NCI-H1436 (cell line): ENCODE measurements at regions not wholly inside any gene's neighbourhood (a gene's known extent, or its start where the extent isn't known, plus 50 kb on each side); places are given as distances from the start of the nearest gene placed in this dataset.

Source experiments
- DNase-seq: peaks from one replicate; lab custom pipeline; 2025; lab: John Stamatoyannopoulos, UW

DNA sequence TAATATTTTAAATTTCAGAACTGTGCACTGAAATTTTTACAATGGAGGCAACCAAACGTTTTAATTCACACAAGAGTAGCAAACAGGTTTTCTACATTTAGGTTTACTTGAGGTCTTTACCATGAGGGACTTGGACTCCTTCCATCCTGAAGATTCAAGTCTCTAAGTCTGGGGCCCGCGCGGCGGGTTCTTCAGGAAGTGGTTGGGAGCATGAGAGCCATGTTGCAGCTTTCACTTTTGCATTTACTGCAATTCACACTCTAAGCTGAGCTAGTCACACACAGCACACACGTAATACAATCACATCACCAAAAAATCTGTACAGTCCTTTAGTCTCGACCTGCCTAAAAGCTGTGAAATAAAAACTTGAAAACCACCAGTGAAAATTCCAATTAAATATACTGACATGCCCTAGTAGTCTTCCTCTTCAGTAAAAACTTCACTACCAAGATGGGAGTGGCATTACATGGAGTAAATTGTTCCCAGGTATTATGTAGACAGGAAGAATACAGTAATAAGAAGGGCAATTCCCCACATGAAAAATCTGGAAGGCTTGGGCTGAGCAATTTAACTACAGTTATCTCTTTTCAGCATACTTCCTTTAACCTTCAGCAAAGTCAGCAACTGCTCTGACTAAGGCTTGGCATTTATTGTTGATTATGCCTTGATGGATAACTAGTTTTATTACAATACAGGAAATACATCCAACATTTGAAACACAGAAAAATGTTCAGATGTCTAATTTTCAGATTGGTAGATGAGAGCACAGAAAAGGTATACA is 571.1 kb upstream of the DIPK2B start:
- no peak for DNase-seq

DNA sequence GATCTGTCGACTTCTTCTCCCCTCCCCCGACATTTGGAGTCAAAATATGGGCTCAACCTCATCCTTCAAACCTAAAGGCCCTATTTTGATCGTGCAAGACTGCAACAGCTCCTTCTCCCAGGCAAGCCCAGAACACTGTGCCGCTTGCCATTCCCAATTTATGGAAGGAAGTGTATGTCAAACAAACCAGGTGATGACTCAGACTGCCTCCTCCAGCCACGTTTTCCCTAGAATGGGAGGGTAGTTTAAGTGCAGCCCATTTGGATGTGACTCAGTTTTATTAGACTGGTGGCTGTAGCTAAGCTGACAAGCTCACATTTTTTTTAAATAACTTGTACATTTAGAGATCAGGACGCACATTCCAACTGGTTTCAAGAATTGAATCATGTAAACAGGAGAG is 570.4 kb upstream of the DIPK2B start:
- DNase-seq: no peak

DNA sequence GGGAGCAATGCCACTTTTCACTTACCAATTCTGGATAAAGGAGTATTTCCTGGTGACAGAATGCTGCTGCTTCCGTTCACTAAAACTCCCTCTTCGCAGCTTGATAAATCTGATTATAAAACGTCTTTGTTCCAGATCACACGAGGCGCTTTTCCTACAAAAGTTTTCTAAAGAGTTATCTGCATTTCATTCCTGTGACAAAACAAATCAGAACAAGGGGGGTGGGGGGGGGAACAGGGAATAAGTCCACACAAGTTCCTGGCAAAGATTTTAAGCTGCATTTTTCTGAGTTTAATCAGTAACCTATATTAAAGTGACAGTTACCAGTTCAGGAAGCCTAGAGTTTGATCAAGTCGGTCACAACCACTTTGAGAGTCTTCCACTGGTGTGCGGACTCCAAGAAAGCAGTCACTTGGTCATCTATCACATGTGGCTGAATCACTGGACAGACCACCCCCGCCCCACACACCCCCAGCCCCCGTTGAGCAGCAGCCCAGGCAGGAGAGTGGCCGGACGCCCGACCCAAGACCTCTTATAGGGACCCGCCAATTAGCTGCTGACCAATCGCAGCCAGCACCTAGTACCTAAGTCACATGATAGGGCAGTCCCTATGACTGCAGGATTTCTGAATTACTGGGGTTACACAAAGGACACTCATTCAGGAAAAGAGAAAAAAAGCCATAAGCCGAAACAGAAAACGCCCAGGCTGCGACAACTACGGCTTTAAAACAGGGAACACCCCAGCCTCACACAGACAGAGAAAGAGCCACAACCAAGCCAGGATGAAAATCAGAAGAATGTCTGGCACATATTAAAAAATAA is 569.3 kb upstream of the DIPK2B start:
- DNase-seq: no peak

DNA sequence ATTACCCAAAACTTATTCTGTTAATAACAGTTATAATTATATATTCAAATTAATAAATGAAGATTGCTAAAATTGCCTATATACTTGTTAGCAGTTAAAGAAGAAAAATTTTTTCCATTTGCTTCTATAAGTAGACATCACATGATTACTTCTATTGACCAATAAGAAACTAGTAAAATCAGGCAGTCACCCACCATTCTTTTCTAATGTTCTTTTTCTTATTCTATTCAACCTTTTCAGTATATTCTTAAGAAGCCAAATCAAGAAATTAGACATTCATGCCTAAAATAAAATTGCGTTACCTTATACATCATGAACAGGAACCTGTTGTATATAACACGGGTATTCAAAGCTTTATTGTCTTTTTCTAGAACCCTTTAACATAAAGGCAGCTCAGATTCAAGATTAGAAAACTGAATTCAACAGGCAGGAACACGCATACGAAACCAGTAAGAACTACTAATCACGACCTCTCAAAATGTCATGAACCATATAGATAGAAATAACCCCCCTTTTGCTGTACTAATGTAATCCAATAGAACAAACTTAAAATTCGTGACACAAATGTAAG is 568.1 kb upstream of the DIPK2B start:
- DNase-seq: no peak

DNA sequence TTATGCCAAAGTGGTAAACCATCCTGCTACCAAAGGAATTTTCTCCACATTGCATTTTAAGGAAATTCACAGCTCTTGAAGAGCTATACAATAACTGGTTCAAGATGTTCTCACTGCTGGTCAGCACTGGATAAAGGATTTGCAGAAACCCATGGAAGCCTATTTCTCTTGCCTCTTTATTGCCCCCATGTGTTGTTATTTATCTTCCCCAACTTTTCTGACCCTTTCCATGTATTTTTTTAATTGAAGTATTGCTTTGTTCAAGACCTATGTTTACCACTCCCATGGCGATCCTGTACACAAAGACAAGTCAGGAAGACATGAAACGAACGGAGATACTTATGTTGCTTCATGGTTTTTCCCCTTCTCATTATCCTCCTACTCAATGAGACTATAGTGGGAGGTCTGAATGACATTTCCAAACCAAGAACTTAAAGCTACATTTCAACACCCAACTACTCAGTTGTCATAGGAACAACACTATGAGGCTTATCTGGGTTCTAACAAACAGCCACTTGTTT is 566.4 kb upstream of the DIPK2B start:
- DNase-seq: no peak

DNA sequence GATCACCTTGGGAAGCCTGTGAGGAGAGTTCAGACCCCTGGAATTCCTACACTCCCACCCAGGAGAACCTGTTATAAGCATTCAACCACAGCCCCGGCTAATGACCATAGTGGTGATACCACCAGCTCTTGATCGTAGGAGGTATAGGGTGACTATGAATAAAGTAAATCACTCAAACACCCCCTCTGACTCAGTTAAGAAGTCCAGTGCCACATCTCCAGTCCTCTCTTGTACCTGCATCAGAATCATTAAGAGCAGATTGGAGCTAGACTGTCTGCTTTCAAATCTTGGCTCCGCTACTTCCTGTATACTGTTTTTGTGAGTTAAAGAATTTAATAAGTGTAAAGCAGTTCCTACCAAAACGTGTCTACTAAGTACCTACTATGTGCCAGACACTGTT is 565.1 kb upstream of the DIPK2B start:
- DNase-seq: no peak

DNA sequence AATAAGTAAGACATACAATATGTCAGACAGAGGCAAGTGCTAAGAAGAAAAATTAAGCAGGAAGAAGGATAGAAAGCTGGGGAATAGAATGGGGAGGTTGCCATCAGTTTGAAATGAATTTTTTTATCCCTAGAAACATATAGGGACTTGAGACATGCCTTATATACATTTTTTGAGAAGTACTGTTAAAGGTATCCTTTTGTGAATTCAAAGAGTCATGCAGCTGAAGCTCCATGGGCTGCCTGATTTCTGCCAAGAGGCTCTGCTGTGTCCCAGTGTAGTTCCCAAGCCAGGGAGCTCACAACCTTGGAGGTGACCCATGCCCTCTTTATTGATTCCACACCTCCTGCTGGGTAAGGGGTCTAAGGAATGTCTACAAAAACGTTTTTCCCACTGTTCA is 564.6 kb upstream of the DIPK2B start:
- DNase-seq: no peak

DNA sequence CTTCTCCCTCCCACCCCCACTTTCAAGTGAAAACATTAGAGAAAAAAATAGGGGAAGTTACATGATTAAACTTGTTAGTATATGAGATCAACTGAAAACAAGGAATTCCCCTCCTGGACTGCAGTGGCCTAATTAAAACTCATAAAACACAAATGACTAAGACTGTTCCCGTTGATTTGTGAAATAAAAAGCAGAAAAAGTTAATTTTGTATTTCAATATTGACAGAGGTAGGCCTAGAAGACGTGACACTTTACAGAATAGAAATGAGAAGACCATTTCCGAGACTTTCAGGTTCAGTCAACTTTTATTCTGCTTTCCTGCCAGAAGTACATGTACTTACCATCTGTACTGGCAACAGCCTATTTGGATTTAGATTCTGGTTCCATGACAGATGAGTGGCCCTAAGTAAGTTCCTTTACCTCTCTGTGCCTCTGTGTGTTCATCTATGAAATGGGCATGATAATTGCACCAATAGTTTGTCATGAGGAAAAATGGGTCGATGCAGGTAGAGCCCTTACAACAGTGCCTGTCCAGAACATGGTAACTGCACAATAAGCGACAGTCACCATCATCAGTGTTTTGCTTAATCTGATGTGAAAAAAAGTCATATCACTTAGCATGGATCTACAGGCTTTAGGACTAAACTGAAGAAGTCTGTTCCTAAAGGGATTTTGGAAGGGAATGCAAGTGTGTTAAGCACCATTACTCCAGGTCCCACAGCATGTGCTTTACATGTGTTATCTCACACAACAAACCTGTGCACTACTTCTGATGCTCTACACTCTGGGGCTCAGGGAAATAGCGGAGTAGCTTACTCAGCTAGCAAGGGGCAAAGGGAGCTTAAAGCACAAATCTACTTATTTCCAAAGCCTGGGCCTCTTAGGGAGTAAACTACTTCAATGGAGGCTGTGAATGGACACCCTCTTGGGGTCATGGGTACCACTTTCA is 562.3 kb upstream of the DIPK2B start:
- no peak for DNase-seq

DNA sequence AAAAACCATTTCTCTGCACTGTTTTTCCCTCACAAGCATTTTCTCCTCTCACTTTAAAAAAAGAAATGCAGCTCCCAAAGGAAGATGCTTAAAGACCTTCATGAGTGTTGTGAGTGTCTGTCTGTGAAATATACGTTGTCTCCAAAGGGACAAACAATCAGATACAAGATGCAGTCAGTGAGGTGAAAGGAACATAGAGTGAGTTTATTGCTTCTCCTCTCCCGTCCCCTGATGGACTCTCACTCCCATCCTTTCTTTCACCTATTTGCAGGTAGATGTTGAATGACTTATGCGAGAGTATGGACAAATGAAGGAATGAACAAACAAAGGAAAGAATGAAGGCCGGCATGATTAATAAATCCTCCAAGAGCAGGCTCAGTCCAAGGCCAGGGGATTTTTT is 561.2 kb upstream of the DIPK2B start:
- DNase-seq: no peak

DNA sequence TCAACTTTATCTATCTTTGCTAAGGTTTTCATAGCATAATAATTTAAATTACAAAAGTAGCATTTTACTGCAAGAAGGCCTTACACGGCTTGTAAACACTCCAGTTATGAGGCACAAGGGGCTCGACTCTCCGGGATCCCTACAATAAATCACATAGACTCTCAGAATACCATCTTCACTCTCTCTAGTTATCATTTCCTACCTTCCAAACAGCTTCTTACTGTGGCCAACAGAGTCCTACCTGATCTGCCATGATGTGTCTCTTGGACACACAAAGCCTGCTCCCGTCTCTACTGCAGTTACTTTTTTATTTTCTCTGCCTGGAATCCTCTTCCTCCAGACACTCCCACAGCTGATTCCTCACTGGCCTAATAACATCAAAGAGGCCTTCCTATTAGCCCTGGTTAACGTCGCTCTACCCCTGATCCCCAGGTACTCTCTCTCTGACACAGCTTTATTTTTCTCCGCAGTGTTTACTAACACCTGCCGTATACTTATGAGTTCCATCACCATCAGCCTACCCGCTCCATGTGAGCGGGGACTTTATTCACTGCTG is 559.6 kb upstream of the DIPK2B start:
- DNase-seq: no peak

DNA sequence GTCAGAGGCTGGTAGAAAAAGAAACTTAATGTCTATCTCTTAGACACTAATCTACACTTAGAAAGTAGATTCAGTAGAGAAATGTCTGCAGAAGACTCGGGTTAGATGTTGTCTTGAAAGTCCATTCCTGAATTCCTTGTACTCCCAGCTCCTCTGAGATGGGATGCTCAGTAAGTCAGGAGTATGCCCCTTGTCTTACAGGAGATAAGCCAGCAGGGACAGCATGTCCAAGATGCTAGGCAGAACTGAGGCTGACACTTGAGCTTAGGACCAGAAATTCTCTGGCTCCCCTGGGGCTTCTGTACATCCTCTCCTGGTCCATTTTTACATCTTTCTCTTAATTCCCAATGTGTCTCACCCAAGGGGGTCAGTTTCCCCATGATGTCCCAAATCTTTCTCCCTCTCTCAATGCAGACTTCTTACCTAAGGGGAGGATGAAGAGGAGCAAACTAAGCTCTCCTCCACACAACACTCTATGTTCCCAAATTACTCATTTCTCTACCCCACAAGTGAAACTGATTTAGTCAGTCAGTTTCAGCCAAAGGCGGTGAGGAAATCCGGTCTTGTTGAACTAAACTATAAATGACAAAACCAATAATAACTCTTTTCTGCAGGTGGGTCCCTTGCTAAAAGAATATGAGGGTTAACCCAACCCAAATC is 558.2 kb upstream of the DIPK2B start:
- DNase-seq: no peak

DNA sequence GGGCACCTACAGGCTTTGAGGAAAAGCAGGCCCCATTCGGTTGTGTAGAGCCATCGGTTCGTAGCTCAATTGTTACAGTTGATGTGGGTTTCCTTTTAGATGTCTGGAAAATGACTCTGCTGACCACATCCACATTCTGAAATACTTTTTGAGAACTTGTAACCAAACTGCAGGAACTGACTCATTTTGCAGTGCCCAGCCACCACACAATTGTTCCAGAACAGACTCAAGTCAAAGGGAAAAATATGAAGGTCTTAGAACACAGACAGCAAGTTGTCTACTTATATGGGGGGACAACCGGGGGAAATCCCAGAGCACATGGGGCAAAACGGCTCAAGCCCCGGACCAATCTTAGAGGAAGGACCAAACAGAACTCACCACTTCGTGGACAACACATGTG is 557.6 kb upstream of the DIPK2B start:
- DNase-seq: no peak

DNA sequence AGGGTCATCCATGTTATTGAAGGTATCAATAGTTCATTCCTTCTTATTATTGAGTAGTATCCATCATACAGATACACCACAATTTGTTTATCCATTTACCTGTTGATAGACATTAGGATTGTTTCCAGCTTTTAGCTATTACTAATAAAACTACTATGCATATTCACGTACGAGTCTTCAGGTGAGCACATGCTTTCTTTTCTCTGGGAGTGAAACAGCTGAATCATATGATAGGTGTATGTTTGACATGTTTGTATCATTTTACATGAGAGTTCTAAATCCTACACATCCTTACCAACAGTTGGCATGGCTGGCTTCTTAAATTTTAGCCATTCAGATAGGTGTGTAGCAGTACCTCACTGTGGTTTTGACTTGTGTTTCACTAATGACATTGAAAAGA is 556.6 kb upstream of the DIPK2B start:
- DNase-seq: no peak

DNA sequence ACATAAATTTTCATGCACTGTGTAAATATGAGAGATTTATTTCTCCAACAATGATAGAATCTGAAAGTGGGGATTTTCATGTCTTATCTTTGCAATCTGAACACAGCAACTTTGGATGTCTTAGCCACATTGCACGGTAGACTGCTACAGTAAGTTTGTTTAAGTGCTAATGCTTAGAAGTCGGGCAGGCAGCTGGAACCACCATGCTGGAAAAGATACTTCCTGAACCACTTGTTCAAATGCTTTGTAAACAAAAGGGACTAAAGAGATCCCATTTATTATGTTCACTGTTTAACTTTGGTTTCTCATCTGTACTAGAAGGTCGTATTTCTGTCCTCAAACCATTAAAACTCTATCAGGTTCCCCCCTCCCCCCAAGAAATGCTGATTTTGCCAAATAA is 555.9 kb upstream of the DIPK2B start:
- DNase-seq: no peak

DNA sequence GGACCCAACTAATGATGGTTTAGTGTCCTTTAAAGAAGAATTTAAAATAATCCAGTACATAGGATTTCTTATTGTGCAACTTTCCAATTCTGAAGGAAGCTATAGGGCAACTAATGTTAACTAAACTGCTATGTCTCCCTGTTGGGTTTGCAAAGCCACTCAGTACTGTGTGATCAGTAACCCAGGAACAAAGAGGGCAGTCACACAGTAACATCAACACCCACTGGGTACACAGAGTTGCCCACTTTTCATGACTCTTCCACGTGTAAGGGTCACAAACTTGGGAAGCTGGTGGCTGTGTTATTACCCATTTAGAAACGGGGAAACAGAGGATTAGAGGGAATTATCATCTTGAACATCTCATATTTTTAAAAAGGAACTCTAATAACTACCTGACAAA is 555.0 kb upstream of the DIPK2B start:
- DNase-seq: no peak

DNA sequence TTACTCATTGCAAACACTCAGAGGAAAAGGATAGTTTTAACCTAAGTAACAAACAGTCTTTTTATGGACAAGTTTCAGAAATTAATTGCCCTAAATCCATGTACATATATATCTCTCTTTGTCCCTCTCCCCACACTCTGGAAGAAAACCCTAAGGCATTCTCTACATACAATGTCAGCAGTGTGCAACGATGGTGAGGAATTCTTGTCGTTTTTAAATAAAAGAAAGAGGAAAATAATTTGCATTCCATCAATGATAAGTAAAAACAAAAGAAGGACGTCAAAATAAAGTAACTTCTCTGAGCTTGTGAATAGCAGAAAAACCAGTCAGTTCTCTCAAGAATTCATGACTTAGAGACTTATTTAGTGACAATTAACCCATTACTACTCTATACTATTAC is 550.5 kb upstream of the DIPK2B start:
- DNase-seq: no peak

DNA sequence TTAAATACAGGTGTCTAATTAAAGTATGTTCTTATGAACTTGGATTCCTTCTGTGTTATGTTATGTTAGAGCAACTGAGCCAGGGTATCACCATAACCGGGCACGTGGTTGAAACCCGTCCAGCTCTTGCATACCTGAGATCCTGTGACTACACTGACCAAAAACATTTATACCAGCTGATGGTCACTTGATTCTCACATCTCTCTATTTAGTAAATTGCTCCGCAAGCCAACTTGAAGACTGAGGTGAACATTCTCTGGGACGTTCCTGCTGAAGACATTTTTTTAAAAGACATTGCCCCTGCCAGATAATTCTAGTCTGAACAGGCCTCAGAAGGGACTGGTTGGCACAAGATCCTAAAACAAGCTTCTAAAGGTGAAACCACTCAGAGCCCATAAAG is 550.0 kb upstream of the DIPK2B start:
- no peak for DNase-seq

DNA sequence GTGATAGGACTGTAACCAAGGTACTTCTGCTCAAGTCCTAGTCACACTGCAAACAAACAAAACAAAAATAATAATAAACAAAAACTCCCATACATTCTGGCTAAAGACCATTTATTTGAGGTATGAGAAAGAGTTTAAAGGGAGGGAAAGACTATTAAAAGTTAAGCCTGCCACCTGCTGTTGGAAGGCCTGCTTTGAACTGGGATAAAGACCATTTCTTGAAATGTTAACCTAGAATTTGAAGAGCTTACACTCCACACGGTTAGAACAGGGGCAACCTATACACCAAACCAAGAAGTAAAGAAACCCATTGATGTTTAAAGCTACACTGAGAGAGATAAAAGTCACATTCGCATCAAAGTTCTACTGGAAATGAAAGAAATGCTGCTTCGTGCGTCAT is 548.7 kb upstream of the DIPK2B start:
- no peak for DNase-seq

DNA sequence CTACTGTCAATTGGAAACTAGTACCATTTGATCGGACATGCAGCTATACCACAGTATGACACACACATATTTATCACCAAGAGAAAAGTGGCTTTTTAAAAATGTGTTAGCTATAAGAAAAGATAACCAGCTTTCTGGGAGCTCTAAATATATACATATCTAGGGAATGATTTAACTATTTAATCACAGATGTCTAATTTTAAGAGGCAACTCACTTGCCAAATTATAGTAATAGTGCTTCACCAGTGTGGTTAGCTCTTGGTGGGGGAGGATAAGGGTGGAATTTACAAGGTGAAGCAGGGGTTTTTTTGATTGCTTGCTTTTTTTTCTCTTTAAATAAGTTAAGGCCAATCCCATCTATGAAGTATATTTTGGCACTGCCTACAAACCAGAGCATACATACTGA is 547.7 kb upstream of the DIPK2B start:
- DNase-seq: no peak

DNA sequence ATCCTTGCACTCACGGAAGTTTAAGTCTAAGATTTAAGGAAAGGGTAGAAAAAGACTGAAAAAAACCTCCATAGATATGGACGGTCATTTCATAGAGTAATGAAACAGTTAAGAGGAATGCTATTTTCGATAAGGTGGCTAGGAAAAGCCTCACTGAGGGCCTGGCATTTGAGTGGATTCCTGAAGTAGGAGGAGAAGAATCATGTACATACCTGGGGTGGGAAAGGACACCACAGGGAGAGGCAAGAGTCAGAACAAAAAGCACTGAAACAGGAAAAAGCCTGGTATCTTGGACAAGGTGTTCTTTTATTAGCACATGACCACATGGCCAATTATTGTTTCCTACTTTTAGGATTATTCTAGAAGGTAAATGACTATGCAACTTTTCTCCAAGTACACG is 547.2 kb upstream of the DIPK2B start:
- no peak for DNase-seq

DNA sequence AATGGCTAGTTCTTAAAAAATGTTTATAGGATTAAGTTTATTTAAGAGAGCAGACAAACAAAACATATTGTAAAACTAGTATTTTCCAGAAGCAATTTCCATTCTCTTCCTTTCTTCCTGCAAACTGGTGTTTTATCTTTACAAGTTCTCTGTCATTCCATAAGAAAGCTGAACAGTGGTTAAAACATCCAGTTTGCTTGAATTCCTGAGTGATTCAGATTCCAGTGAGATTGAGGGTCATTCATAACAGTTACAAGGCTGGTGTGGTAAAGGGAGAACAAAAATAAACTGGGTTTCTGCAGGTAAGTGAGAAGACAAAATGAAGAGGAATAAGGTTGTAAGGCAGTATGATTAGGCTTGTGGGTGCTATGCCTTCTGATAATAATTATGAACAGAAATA is 544.8 kb upstream of the DIPK2B start:
- DNase-seq: no peak
